Lung (tissue), 11 donors: ENCODE measurements at regions not wholly inside any gene's neighbourhood (a gene's known extent, or its start where the extent isn't known, plus 50 kb on each side); places are given as distances from the start of the nearest gene placed in this dataset.

Experiments
- ATAC-seq: fragments of 200-7000 bp; cut with Tn5 transposase; one replicate; pipeline ENCODE4 v1.9.1; 2020; ENCODE audit warnings: moderate number of reproducible peaks; ENCODE audit not compliant: insufficient read depth, low FRiP score
- DNase-seq, 3 donors: peaks; one replicate each; pipeline ENCODE4 v3.0.0-alpha.2; 2013 to 2017
- H3K27ac ChIP-seq, 2 donors: one replicate each; pipeline ENCODE4 v1.5.1; 2013; ENCODE audit warnings: mild to moderate bottlenecking in 2 of 2, moderate library complexity in 2 of 2, control low read depth in 1 of 2, inconsistent platforms in 1 of 2, low read depth in 1 of 2, low read length in 1 of 2
- H3K27me3 ChIP-seq, 3 donors: one replicate each; pipeline ENCODE4 v1.5.1; 2013; ENCODE audit warnings: low read length in 2 of 3; ENCODE audit not compliant: control insufficient read depth in 3 of 3, insufficient read depth in 3 of 3
- H3K36me3 ChIP-seq, 4 donors: one replicate each; pipeline ENCODE4 v1.5.1; 2013; ENCODE audit warnings: low read length in 4 of 4, mild to moderate bottlenecking in 1 of 4, moderate library complexity in 1 of 4; ENCODE audit not compliant: control insufficient read depth in 4 of 4, insufficient read depth in 4 of 4
- H3K4me1 ChIP-seq, 5 donors: one replicate each; pipeline ENCODE4 v1.5.1; 2013; ENCODE audit warnings: low read length in 5 of 5, mild to moderate bottlenecking in 2 of 5, moderate library complexity in 1 of 5; ENCODE audit not compliant: control insufficient read depth in 5 of 5, insufficient read depth in 5 of 5
- H3K4me3 ChIP-seq: one replicate; pipeline ENCODE4 v1.5.1; 2013; ENCODE audit warnings: mild to moderate bottlenecking, control low read depth, moderate library complexity
- H3K9ac ChIP-seq, 2 donors: one replicate each; pipeline ENCODE4 v1.5.1; 2013; ENCODE audit warnings: low read length in 2 of 2, control low read depth in 1 of 2; ENCODE audit not compliant: insufficient read depth in 1 of 2
- H3K9me3 ChIP-seq, 4 donors: one replicate each; pipeline ENCODE4 v1.5.1; 2013; ENCODE audit warnings: low read length in 3 of 4, mild to moderate bottlenecking in 1 of 4, moderate library complexity in 1 of 4; ENCODE audit not compliant: control insufficient read depth in 4 of 4, insufficient read depth in 3 of 4
- WGBS, 2 donors: extraction: QIAGEN DNeasy Blood & Tissue Kit; methylation state at CpG; one replicate each; pipeline ENCODE4 v1.1.7; 2013; 5-methylcytosine and 5-hydroxymethylcytosine counted together
- TF ChIP-seq, protein P1 (sequence below): IDR thresholded peaks from 2 replicates; pipeline ENCODE4 v1.5.1; 2012; ENCODE audit warnings: mild to moderate bottlenecking; ENCODE audit errors: control extremely low read depth, extremely low read depth
- donor health status: control.
- donor health status: control.
- donor health status: Bipolar disorder and iron deficiency.
- donor health status: healthy.
- donor health status: DM: yes; HTN: yes; CAD: no.

DNA sequence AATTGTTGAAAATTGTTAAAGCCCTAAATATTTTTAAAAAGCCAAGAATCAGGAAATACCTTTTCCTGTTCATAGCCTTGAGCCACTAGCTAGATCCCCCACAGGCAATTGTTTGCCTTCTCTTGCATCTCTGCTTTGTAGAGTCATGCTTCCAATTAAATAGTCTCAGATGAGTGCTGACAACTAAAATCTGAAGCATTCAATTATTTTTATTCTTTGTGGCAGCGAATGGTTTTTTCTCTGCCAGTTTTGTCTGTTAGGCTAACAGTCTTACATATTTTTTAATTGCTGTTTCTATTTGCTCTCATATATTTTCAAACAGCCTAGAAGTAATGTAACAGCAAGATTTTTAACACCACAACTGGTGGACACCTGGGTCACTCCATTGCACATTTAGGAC is 277.1 kb upstream of the GBE1 start:
- ATAC-seq = no peak
- H3K4me3 ChIP-seq = no peak overlapping the region
- TF ChIP-seq, protein P1, sequence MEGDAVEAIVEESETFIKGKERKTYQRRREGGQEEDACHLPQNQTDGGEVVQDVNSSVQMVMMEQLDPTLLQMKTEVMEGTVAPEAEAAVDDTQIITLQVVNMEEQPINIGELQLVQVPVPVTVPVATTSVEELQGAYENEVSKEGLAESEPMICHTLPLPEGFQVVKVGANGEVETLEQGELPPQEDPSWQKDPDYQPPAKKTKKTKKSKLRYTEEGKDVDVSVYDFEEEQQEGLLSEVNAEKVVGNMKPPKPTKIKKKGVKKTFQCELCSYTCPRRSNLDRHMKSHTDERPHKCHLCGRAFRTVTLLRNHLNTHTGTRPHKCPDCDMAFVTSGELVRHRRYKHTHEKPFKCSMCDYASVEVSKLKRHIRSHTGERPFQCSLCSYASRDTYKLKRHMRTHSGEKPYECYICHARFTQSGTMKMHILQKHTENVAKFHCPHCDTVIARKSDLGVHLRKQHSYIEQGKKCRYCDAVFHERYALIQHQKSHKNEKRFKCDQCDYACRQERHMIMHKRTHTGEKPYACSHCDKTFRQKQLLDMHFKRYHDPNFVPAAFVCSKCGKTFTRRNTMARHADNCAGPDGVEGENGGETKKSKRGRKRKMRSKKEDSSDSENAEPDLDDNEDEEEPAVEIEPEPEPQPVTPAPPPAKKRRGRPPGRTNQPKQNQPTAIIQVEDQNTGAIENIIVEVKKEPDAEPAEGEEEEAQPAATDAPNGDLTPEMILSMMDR = no peak

GRCh38 chr3:82033186-82033585 is 271.7 kb upstream of the GBE1 start:
- no peak for ATAC-seq
- TF ChIP-seq, protein P1 = no peak
- 91 to 94% methylated on average over 4 of the region's 4 CpGs for WGBS, 2 donors

More for the DNA sequence above, 277.1 kb upstream of the GBE1 start:
- Histone ChIP-seq H3K36me3 (no peaks in the 10 kb centered on the region), H3K9ac (no peak overlapping the region), H3K4me1 (no peaks in the 10 kb centered on the region), H3K27ac (no peak overlapping the region), H3K9me3 (peaks cover 0 to 3% (median 0%) of the 10 kb centered on the region in 4 donors), H3K27me3 (no peaks in the 10 kb centered on the region)
- 84 to 89% methylated on average over 1 of the region's 1 CpG for WGBS, 2 donors
- DNase-seq = no peak

GRCh38 chr3:82031596-82031995 is 270.2 kb upstream of the GBE1 start:
- H3K9ac ChIP-seq = no peak overlapping the region
- DNase-seq (no peak), ATAC-seq (no peak)
- H3K9me3 ChIP-seq = no peaks in the 10 kb centered on the region
- no peaks in the 10 kb centered on the region for H3K4me1 ChIP-seq
- no peak overlapping the region for H3K4me3 ChIP-seq
- TF ChIP-seq, protein P1 = no peak
- no peak overlapping the region for H3K27ac ChIP-seq
- H3K36me3 ChIP-seq = no peaks in the 10 kb centered on the region
- H3K27me3 ChIP-seq = no peaks in the 10 kb centered on the region

More at GRCh38 chr3:82033186-82033585, 271.7 kb upstream of the GBE1 start:
- Histone ChIP-seq H3K4me1 (no peaks in the 10 kb centered on the region), H3K27ac (no peak overlapping the region), H3K4me3 (no peak overlapping the region), H3K27me3 (no peaks in the 10 kb centered on the region), H3K9ac (no peak overlapping the region), H3K9me3 (no peaks in the 10 kb centered on the region), H3K36me3 (no peaks in the 10 kb centered on the region)
- no peak for DNase-seq

DNA sequence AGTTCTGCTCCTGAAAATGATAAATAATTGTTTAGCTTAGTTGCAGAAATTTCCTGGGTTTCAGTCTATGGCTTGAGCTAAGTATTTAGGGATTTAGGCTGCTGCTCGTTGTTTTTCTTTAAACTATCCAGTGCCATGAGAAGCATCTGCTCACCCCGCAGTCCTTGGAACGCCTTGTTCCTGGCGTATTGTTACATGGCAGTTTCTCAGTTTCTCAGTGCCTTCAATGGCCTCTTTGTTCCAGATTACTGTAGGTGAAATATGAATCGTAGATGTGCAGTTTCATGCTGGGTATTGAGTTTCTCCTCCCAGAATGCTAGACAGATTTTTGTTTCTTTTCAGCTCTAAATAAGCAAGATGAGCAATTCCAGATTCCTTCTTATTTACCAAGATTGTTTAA is 269.5 kb upstream of the GBE1 start:
- H3K9ac ChIP-seq = no peak overlapping the region
- 81 to 87% methylated on average over 5 of the region's 5 CpGs for WGBS, 2 donors

More for the DNA sequence above, 269.5 kb upstream of the GBE1 start:
- ATAC-seq (no peak), DNase-seq (no peak)
- TF ChIP-seq, protein P1 = no peak
- H3K4me3 ChIP-seq = no peak overlapping the region
- no peaks in the 10 kb centered on the region for H3K4me1 ChIP-seq
- no peaks in the 10 kb centered on the region for H3K9me3 ChIP-seq
- no peaks in the 10 kb centered on the region for H3K36me3 ChIP-seq
- no peak overlapping the region for H3K27ac ChIP-seq
- H3K27me3 ChIP-seq = no peaks in the 10 kb centered on the region
